NCI-H2081 (cell line): ENCODE measurements at regions not wholly inside any gene's neighbourhood (a gene's known extent, or its start where the extent isn't known, plus 50 kb on each side); places are given as distances from the start of the nearest gene placed in this dataset.
A peak's percentile ranks its signal among the peaks of the same experiment; 100 is the strongest.
"Not testable (repeated sequence)": the region's sequence is repeated elsewhere in the genome, so short reads cannot be mapped to it uniquely, and the experiment has no call there.

Experiments used
- DNase-seq, 2 experiments: peaks; one replicate each; lab custom pipeline; 2025; lab: John Stamatoyannopoulos, UW

DNA sequence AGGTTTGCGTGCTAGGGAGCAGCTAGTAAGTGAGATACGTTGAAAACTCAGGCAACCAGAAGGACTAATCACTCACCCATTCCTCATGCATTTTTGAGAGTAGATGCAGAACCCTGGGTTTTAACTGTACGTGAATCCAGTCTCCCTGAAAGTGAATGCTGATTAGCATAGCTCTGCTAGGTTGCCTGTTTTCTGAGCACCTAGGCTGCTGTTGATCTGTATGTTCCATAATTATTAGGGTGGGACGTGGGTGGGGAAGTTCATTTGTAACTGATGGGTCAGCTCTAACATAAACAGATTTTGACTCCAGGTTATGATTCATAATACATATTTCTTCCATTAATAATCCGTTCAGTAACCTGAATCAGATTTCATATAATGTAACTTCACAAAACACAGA is 379.0 kb upstream of the FANCL start:
- no peak for DNase-seq

DNA sequence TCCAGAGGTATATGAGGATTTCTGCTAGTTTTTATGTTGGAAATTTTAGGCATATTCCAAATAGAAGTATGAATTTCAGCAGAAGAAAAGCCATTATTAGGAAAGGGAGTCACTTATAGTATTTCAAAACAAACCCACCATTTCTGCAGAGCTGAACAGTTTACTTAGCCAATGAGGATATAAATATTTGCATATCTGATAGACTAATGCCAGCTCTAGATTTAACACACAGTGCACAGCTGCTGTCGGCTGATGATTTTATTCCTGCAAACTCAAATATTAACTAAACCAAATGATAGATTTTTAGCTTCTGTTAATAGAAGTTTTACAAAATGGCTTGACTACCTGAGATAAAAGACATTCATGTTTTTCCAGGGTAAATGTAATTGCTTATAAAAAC is 375.8 kb upstream of the FANCL start:
- DNase-seq = peak in 1 of 2 experiments; percentile 37

DNA sequence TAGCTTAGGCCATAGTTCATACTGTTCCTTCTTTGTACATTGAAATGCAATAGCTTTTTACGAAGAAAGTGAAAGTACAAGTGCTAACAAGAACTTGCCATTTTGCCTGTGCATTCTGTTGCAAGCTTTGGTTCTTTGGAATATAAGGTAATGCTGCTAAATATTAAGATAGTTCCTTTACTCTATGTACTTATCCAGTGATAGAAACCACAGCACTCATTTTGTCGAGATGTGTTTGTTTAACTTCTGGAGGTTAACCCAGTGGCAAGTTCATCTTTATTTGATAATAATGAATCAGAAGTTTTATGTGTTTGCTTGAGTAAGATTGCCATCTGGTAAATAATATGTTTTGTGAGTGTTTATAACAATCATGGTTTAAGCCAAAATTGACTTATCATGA is 373.1 kb upstream of the FANCL start:
- peak; percentile 45 to 83 for DNase-seq

DNA sequence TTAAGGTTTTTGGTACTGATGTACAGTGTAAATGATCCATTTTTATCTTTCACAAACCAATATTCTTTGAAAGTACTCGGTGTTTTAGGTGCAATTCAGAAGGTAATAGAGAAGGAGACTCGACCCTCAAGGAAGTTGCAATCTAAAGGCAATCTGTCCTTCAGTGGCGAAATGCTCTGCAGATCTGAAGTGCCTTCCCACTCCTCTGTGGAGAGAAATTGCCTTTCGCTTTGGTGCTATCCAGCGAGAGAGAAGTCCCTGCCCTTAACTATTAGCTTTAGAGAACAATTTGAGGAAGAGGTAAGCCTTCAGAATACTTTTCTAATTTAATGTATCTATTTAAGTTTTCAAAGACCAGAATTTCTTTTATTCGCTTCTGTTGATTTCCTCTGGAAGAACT is 371.8 kb upstream of the FANCL start:
- no peak for DNase-seq

DNA sequence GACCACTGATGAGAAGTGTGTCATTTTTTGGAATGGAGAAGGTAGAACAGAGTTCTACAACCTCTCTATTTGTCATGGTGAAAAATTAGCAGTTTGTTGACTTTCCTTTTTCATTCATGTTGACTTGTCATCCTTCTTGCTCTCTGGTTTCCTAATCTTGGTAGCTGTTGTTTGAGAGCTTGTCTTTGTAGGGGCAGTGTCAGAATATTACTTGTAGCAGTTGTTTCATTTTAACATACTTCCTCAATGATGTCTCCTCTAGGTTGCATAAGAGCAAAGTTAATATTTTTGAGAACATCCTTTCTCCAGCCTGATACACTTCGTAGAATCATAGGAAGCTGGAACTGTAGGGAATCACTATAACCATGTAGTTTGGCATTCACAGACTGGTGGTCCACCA is 368.2 kb upstream of the FANCL start:
- peak in 1 of 2 experiments; percentile 23 for DNase-seq

DNA sequence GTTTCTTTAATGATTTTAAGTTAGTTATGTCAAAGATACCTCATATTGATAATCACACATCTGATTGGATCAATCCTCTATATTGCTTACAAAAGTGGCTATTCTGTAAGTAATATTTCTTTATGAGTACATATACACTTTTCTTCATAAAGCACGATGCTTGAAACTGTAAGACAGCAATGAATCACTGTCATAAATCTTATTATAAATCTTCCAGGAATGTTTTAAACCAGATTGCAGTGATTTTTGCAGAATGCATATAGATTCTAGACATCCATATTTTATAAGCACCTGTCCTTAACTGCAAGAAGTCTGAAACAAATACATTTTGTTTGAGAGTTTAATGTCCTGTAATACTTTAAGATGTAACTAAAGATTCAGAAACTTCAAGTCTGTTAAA is 367.0 kb upstream of the FANCL start:
- no peak for DNase-seq

DNA sequence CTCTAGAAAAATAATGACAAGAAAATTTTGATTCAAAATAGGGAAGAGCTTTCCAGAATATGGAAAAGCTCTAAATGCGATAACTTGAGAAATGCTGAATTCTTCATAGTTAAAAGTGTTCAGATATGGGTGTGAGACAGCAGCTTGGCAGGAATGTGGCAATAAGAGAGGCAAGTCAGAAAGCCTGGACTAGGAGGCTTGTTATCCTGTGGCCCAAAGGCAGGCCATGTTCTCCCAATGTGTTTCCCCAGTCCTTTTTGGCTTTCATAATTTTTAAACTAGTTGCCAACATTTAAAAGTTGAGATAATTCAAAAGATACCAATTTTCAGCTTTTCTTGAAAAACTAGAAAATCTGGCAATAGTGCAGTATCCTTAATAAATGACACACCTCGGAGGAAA is 366.3 kb upstream of the FANCL start:
- DNase-seq = no peak

DNA sequence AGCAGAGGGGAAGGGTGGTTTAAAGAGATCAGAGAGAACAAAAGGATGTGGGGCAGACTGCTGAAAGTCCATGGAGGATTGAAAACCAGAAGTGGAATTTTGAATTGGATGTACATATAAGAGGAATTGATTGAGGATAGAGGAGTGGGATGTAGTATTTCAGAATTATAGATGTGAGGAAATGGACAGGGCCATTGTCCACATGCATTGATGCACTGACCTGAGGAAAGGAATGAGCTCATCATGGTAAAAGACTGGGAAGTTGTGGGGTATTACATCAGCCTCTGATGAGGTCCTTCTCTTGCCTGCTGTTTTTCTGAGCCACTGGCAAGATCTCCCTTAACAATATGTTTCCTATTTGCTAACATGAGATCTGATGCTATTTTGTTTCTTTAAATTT is 365.7 kb upstream of the FANCL start:
- DNase-seq = no peak

DNA sequence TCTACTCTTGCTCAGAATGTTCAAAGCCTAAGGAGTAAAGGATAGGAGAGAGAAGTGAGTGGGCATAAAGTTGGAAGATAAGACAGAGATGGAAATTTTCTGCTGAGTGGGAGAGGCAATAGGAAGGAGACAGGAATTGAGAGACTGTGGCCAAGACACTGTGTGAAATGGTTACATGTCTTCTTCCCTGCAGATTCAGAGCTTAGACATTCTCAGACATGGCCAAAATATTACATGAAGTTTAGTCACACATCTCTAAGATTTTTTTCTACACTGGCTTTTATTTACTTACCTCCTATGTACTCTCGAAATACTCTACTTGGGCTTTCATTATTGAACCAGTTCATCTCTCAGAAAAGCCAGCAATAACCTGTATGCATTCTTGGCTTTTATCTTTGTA is 363.0 kb upstream of the FANCL start:
- DNase-seq = no peak

DNA sequence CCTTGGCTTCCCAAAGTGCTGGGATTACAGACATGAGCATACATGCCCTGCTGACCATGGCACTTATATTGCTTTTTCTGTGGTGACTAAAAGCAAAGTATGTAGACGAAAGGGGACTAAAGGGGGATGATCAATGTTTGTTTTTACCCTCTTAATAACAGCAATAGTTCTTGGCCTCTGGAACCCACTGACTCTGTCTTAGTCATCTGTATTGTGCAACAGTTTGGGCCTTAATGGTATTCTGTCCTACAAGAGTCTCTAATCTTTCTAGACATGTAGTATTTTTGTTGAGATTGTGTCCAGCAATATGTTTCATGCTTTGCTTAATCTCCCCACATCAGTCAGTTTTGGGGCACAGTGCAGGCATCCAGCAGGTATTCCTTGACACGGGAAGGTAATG is 359.9 kb upstream of the FANCL start:
- DNase-seq = no peak

DNA sequence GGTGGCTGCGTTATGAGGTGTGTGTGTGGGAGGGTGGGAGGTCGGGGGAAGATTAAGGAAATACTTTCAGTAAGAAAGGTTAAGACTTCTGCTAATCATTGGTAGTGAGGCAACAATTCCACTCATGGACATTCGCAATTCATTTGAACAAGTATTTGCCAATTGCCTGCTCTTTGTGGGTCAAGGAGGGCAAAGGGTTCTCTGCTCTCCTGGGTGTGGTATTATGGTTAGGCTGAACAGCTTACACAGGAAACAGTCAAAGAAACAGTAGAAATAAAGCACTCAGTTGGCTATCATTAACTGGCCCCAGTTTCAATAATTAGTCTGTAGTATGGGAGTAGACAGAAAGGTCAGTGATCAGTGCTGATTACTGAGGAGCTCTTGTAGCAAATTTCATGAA is 357.0 kb upstream of the FANCL start:
- no peak for DNase-seq

DNA sequence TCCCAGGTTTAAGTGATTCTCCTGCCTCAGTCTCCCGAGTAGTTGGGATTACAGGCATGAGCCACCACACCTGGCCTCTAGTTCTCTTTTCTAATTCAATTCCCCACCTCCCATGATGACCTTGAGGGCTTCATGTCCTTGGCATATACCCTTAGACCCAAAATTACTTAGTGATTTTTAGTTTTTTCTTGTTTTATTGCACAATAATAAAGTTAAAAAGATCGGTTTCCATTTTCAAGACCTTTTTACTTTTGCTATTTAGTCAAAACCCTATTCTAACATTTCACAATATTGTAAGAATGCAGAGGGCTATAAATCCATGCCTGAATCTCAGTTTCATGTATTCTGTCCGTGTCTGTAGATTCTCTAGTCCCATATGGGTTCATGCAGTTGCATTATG is 354.6 kb upstream of the FANCL start:
- no peak for DNase-seq

DNA sequence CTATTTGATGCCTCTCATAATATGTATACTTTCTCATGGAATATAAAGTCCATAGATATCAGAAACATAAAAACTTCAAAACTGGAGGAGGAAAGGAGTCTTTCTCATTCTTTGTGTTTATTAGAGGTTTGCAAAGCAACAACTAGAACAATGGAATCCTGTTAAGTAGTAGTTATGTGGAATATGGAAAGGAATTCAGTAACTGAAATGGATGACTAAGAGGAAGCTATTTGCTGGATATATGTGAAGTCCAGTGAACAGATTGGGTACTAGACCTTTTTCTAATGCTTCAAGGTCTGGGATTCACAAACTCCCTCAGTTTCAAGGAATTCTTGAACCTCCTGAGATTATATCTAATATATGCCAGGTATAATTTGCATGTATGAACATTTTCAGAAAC is 353.6 kb upstream of the FANCL start:
- DNase-seq = no peak

DNA sequence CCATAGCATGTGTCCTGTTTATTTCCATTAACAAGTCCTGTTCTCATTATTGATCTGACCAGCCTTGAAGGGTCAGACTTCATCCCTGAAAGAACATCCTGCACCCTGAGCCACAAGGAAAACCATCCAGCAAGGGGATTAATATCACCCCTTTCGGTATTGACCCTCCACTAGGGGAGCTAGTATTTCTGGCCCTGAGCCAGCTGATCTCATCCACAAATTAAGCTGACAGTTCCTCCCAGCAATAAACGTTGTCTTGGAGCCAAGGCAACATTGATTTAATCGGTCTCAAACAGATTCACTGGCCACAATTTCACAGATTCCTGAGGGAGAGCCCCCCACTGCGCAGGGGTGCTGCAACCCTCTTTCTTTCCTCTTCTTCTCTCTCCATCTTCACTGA is 353.1 kb upstream of the FANCL start:
- DNase-seq = peak; percentile 48 to 50

DNA sequence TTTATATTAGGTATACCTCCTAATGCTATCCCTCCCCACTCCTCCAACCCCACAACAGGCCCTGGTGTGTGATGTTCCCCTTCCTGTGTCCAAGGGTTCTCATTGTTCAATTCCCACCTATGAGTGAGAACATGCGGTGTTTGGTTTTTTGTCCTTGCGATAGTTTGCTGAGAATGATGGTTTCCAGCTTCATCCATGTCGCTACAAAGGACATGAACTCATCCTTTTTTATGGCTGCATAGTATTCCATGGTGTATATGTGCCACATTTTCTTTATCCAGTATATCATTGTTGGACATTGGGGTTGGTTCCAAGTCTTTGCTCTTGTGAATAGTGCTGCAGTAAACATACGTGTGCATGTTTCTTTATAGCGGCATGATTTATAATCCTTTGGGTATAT is 345.1 kb upstream of the FANCL start:
- not testable (repeated sequence) for DNase-seq

DNA sequence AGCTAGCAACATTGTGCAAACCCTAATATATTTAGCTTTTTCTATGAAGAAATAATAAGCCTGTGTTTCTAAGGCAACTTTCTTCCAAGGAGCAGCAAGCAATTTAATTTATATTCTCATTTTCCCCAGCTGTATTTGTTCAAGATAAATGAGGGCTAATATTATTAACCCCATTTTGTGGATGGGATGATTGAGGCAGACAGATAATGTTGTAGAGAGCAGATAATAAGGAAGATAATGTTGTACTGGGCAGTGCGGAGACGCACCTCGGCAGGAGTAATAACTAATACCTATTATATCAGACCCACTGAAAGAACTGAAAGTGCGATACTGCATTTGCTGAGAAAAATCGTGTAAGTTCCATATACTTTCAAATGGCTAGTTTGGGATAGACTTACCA is 344.1 kb upstream of the FANCL start:
- no peak for DNase-seq

DNA sequence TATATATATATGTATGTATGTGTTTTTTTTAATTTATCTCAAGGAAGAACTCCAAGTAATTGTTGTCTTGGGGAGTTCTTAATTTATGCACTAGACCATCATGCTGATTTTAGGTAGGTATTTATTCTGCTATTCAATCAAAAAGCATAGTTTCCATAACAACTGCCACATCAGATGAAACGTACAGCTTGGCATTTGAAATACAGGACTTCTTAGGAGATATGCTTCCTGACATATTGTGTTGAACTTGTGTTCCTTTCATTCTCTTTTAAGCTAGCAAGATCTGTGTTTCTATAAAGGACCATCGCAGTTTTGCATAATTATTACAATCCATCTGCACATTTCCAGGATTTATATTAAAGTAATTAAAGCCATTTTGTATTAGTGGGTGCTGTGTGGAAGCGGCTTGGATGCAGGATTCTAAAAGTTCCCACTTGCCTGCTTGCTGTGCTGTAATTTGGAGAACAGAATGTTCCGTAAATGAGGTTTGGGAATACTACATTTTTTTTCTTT is 343.5 kb upstream of the FANCL start:
- no peak for DNase-seq

DNA sequence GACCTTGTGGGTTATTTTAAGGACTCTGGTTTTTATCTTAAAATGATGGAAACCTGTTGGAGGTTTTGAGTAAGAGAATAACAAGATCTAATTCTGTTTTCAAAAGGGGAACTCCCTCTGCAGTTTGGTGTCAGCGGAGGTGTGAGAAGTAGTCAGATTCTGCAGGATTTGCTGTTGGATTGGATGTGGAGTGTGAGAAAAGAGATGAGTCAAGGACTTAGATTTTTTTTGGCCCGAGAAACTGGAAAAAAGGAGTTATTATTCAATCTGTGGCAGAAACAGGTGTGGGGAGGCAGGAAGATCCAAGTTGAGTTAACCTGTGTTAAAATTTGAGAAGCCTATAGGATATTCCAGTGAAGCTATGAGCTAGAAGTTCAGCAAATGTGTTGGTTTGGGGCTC is 337.2 kb upstream of the FANCL start:
- DNase-seq = no peak

DNA sequence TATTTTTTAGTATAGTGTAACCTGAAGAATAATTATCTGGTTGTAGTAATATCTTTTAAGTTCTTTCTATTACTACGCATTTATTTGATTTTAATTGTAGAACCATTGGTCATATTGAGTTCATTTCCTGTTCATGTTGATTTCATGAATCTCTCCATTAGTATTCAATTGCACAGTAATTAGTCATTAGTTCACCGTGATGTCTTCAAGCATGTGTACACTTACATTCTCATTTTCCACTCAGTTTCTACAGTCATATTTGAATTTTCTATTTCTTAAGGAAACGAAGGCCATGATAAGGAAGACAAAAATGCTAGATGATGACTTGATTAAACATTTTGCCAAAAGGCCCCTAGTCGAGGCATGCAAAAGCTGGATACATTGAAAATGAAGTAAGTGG is 333.7 kb upstream of the FANCL start:
- no peak for DNase-seq

DNA sequence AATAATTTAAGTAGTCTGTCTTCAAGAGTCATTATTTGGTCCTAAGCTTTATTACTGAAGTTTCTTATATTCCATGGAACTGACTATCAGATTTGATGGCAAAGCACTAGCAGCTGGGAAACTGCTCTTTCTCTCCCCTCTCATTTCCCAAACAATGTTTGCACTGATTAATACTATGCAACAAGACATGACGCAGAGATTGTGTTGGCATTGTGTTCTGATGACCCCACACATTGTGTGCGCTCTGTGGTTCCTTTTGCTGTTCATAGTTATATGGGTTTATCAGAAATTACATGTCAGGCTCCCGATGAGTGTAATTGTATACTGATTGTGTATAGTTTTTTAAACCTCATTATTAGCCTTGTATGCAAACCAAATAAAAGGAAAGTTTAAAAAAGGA is 331.6 kb upstream of the FANCL start:
- DNase-seq = peak; percentile 83 to 98

DNA sequence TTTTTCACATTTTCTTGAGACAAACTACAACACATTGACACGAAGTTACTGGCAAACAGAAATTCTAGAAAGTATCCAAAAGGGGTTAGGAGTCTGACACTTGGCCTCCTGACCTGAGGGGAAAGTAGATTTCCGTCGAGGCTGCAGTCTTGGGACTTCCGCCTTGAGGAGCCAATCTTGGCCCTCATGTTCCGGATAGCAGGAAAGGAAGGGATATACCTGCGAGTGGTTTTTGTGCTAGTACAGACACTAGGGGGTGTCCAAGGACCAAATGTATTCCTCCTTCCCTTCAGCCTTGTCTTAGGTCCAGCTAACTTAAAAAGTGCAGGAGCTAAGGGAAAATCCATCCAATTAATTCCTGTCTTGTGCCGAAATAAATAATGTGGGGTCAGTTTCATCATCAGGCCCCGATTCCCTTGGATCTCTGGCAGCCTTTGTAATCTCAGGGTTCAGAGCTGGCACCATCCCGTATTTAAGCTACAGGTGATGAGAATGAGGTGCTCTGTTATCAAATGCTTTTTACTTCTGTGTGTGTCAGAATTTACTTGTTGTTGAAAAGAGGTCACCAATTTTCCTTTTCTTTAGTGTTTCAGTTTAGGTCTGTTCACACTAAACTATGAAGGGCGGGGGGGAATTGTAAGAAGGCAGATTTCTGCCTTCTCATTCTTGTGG is 330.2 kb upstream of the FANCL start:
- DNase-seq = peak; percentile 85 to 89

DNA sequence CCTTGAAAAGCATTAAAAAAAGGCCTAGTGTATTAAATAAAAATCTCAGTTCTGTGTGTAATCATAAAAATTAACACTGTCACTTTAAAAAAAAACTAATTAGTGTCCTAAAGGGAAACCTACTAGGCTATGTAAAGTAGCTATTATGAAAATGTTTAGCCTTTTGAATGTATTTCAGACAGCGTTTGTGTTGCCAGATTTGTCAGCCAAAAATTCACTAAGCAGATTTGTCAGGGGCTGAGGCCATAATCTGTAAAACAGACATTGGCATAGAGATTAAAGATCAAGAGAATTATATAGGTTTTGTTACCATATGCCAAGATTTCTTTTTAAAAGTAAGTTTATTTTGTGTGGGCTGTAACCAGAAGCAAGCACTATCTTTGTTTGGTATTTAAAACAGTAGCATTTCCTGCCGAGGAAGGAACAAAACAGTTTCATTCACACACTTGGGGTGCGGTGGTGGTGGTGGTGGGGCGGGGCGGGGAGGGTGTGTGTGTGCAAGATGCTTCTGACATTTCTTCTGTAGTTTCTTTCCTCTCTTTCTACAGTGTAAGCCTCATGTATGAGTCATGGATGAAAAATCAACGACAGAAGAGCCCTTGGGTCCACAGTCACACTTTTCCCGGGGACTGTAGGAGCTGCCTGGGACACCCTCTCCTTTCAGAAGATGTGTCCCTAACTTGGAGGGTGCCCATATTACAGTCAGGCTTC is 328.5 kb upstream of the FANCL start:
- DNase-seq = no peak

DNA sequence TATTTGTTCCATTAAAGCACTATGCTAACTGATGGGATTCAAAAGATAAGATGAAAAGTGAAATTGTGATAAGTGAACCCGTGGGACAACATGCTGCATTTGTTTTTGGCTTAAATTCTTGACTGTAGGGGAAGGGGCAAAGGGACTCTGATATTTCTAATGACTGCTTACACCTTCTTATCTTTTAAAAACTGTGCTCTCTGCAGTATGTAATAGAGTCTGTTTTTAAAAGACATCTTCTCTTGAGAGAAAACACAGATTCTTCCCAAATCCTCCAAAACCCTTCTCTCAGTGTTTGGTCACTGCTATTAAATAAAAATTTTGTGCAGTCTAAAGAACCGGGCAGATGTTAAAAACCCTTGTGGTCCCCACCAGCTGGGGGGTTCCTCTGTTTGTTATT is 327.8 kb upstream of the FANCL start:
- no peak for DNase-seq

DNA sequence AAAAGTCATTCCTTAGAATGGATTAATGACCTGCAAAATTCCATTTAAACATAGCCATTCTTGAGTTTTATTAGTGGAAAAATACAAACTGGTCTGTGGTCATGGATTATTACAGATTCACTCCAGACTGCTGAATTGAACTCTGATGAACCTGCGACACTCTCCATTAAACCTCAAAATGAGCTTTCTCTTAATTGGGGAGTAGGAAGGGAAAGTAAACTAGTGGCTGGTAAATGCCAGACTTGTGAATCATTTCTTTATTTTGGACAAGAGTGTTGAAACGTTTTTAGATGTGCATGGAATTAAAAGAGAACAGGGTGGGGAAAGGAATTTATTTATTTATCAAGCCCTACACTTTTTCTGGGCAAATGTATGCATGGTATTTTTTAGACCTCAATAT is 321.2 kb upstream of the FANCL start:
- no peak for DNase-seq
